Trophoblast cell (in vitro differentiated cells and primary cell): ENCODE measurements at regions not wholly inside any gene's neighbourhood (a gene's known extent, or its start where the extent isn't known, plus 50 kb on each side); places are given as distances from the start of the nearest gene placed in this dataset.

ENCODE experiments used
- DNase-seq, 2 donors: peaks; one replicate each; pipeline ENCODE4 v3.0.0-alpha.2; 2016
- H2AFZ ChIP-seq: 2 replicates; pipeline ENCODE4 v1.6.1; 2013; ENCODE audit warnings: low read length, moderate library complexity, mild to moderate bottlenecking; ENCODE audit not compliant: insufficient read depth, poor library complexity
- H2AK5ac ChIP-seq: 2 replicates; pipeline ENCODE4 v1.6.1; 2013; ENCODE audit warnings: mild to moderate bottlenecking, low read length
- H2BK120ac ChIP-seq: 2 replicates; pipeline ENCODE4 v1.6.1; 2013; ENCODE audit warnings: low read length, mild to moderate bottlenecking, moderate library complexity; ENCODE audit not compliant: insufficient read depth, poor library complexity
- H2BK12ac ChIP-seq: 2 replicates; pipeline ENCODE4 v1.6.1; 2013; ENCODE audit warnings: mild to moderate bottlenecking, low read length, moderate library complexity
- H2BK5ac ChIP-seq: 2 replicates; pipeline ENCODE4 v1.6.1; 2013; ENCODE audit warnings: low read length, low read depth, moderate library complexity, mild to moderate bottlenecking; ENCODE audit not compliant: poor library complexity
- H3K14ac ChIP-seq: 2 replicates; pipeline ENCODE4 v1.6.1; 2013; ENCODE audit warnings: mild to moderate bottlenecking, low read length
- H3K18ac ChIP-seq: 2 replicates; pipeline ENCODE4 v1.6.1; 2013; ENCODE audit warnings: mild to moderate bottlenecking, low read length
- H3K23ac ChIP-seq: 2 replicates; pipeline ENCODE4 v1.6.1; 2013; ENCODE audit warnings: low read length
- H3K27ac ChIP-seq: 2 replicates; pipeline ENCODE4 v1.5.1; 2013; ENCODE audit warnings: low read depth, mild to moderate bottlenecking, inconsistent platforms, low read length, moderate library complexity
- H3K27me3 ChIP-seq: 2 replicates; pipeline ENCODE4 v1.6.1; 2013; ENCODE audit warnings: inconsistent platforms, mild to moderate bottlenecking, low read length, moderate library complexity; ENCODE audit not compliant: insufficient read depth
- H3K36me3 ChIP-seq, 2 experiments: 1 replicate in 1 of 2; 2 replicates in 1 of 2; pipeline ENCODE4 v1.6.1; 2013; ENCODE audit warnings: low read length in 2 of 2, mild to moderate bottlenecking in 2 of 2, moderate library complexity in 1 of 2; ENCODE audit not compliant: insufficient read depth in 2 of 2, control insufficient read depth in 1 of 2
- H3K4ac ChIP-seq: 2 replicates; pipeline ENCODE4 v1.6.1; 2013; ENCODE audit warnings: low read depth, mild to moderate bottlenecking, low read length, moderate library complexity
- H3K4me1 ChIP-seq, 2 experiments: 1 replicate in 1 of 2; 2 replicates in 1 of 2; pipeline ENCODE4 v1.6.1; 2013; ENCODE audit warnings: low read length in 2 of 2, mild to moderate bottlenecking in 2 of 2, moderate library complexity in 1 of 2; ENCODE audit not compliant: insufficient read depth in 2 of 2, control insufficient read depth in 1 of 2
- H3K4me2 ChIP-seq: 2 replicates; pipeline ENCODE4 v1.6.1; 2013; ENCODE audit warnings: inconsistent platforms, mild to moderate bottlenecking, low read length, moderate library complexity
- H3K4me3 ChIP-seq: 2 replicates; pipeline ENCODE4 v1.5.1; 2013; ENCODE audit warnings: mild to moderate bottlenecking, low read depth, low read length, inconsistent platforms
- H3K79me1 ChIP-seq: one replicate; pipeline ENCODE4 v1.6.1; 2013; ENCODE audit warnings: low read length
- H3K79me2 ChIP-seq: 2 replicates; pipeline ENCODE4 v1.6.1; 2013; ENCODE audit warnings: low read length, mild to moderate bottlenecking; ENCODE audit not compliant: control insufficient read depth, insufficient read depth, poor library complexity
- H3K9ac ChIP-seq: 2 replicates; pipeline ENCODE4 v1.6.1; 2013; ENCODE audit warnings: mild to moderate bottlenecking, low read length
- H3K9me3 ChIP-seq: 2 replicates; pipeline ENCODE4 v1.6.1; 2013; ENCODE audit warnings: low read depth, mild to moderate bottlenecking, control low read depth, inconsistent platforms, low read length; ENCODE audit not compliant: insufficient read depth
- H4K12ac ChIP-seq: 2 replicates; pipeline ENCODE4 v1.6.1; 2013; ENCODE audit warnings: low read depth, mild to moderate bottlenecking, low read length, moderate library complexity
- H4K8ac ChIP-seq: 2 replicates; pipeline ENCODE4 v1.6.1; 2013; ENCODE audit warnings: low read depth, mild to moderate bottlenecking, low read length, moderate library complexity
- H4K91ac ChIP-seq: one replicate; pipeline ENCODE4 v1.6.1; 2013; ENCODE audit warnings: low read depth, mild to moderate bottlenecking, low read length, moderate library complexity
- WGBS: extraction: QIAGEN DNeasy Blood & Tissue Kit; methylation state at CpG from one replicate; pipeline ENCODE4 v1.1.7; 2013; ENCODE audit warnings: missing lambda C conversion rate; ENCODE audit not compliant: insufficient read length, insufficient coverage; ENCODE audit errors: extremely low coverage; 5-methylcytosine and 5-hydroxymethylcytosine counted together

DNA sequence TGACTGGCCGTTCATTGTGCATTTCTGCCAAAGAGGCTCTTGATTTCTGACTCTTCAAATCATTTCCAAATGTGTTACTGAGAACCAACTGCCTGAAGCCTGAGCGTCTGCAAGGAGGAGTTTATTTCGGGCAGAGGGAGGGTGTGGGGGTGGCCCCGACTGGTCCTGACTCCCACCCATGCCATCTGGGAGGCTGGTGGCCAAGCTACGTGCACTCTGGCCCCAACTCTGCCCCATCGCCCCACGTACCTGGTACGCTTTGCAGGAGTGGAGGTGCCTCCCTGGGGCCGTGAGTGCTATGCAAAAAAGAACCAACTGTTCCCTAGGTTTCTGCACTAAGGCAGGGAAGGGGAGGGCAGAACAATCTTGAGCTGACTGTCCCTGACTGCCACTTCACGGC, 846.8 kb downstream of the BRD1 start:
- Histone ChIP-seq H3K4me1 (no peaks in the 10 kb centered on the region), H2BK120ac (no peak overlapping the region), H3K4me3 (no peak overlapping the region), H3K23ac (no peak overlapping the region), H3K79me2 (no peaks in the 10 kb centered on the region), H3K9me3 (peaks cover 7% of the 10 kb centered on the region), H3K9ac (no peak overlapping the region), H3K36me3 (no peaks in the 10 kb centered on the region), H3K18ac (no peak overlapping the region), H4K91ac (no peak overlapping the region), H3K14ac (no peak overlapping the region), H2AK5ac (no peak overlapping the region), H2BK5ac (no peak overlapping the region), H3K4me2 (no peak overlapping the region), H3K27ac (no peak overlapping the region), H4K8ac (no peak overlapping the region), H3K27me3 (no peaks in the 10 kb centered on the region), H4K12ac (no peak overlapping the region), H3K79me1 (no peaks in the 10 kb centered on the region), H3K4ac (no peak overlapping the region), H2AFZ (no peak overlapping the region), H2BK12ac (no peak overlapping the region)
- no CpG with 5 or more reads among the region's 10 CpGs for WGBS
- DNase-seq: no peak

DNA sequence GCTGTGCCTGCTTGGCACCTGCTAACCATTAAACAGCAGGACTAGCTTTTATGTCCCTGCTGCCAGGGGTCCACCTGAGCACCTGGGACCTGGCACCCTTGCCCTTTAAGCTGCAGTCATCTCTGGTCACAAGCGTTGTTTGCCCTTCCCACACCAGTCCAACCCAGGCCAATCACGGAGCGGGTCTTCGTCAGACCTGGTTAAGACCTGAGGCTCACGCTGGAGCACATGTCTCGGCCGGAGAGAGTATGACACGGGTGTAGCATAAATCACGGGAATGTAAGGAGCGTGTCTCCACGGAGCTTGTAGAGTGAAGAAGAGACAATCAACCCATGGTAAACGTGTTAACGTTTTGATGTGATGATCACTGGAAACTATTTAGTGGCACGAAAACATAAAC, 847.3 kb downstream of the BRD1 start:
- Histone ChIP-seq H3K23ac (no peak overlapping the region), H2AFZ (no peak overlapping the region), H3K4me1 (no peaks in the 10 kb centered on the region), H4K91ac (no peak overlapping the region), H2BK12ac (no peak overlapping the region), H3K4me3 (no peak overlapping the region), H3K18ac (no peak overlapping the region), H2BK120ac (no peak overlapping the region), H4K8ac (no peak overlapping the region), H2BK5ac (no peak overlapping the region), H3K9ac (no peak overlapping the region), H3K27me3 (no peaks in the 10 kb centered on the region), H3K14ac (no peak overlapping the region), H3K4me2 (no peak overlapping the region), H3K36me3 (no peaks in the 10 kb centered on the region), H3K79me2 (no peaks in the 10 kb centered on the region), H3K9me3 (peaks cover 7% of the 10 kb centered on the region), H4K12ac (no peak overlapping the region), H2AK5ac (no peak overlapping the region), H3K79me1 (no peaks in the 10 kb centered on the region), H3K27ac (no peak overlapping the region), H3K4ac (no peak overlapping the region)
- no peak for DNase-seq
- WGBS: no CpG with 5 or more reads among the region's 14 CpGs

DNA sequence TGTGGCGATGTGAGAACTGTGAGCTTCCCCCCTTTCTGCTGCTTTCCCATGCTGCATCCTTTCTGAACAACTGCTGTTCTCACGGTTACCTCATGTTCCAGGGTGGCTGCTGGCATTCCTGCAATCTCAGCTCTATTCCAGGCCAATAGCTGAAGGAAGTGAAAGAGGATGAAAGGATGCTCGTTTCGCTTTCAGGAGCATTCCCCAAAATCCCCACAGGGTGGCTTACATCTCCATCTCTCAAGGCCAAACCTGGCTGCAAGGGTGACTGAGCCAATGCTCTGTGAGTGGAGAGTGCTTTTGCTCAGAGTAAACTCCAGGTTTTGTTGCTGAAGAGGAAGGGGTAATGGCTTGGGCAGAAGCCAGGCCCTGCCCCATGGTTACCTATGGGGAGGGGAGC, 848.2 kb downstream of the BRD1 start:
- no peak overlapping the region for H3K4ac ChIP-seq
- H2BK5ac ChIP-seq: no peak overlapping the region
- H3K9me3 ChIP-seq: peaks cover 3% of the 10 kb centered on the region
- H3K4me1 ChIP-seq: no peaks in the 10 kb centered on the region
- H2BK120ac ChIP-seq: no peak overlapping the region
- no peaks in the 10 kb centered on the region for H3K27me3 ChIP-seq
- no peak overlapping the region for H4K91ac ChIP-seq
- H3K4me2 ChIP-seq: no peak overlapping the region
- WGBS: no CpG with 5 or more reads among the region's 4 CpGs
- H3K4me3 ChIP-seq: no peak overlapping the region
- H3K27ac ChIP-seq: no peak overlapping the region
- no peak overlapping the region for H4K8ac ChIP-seq
- no peak overlapping the region for H2AK5ac ChIP-seq
- H3K79me2 ChIP-seq: no peaks in the 10 kb centered on the region
- no peak overlapping the region for H3K14ac ChIP-seq
- no peaks in the 10 kb centered on the region for H3K79me1 ChIP-seq
- no peak overlapping the region for H3K23ac ChIP-seq
- DNase-seq: peak in 1 of 2 donors; percentile 10
- no peak overlapping the region for H3K18ac ChIP-seq
- no peaks in the 10 kb centered on the region for H3K36me3 ChIP-seq
- H4K12ac ChIP-seq: no peak overlapping the region
- no peak overlapping the region for H2BK12ac ChIP-seq
- no peak overlapping the region for H3K9ac ChIP-seq
- no peak overlapping the region for H2AFZ ChIP-seq

DNA sequence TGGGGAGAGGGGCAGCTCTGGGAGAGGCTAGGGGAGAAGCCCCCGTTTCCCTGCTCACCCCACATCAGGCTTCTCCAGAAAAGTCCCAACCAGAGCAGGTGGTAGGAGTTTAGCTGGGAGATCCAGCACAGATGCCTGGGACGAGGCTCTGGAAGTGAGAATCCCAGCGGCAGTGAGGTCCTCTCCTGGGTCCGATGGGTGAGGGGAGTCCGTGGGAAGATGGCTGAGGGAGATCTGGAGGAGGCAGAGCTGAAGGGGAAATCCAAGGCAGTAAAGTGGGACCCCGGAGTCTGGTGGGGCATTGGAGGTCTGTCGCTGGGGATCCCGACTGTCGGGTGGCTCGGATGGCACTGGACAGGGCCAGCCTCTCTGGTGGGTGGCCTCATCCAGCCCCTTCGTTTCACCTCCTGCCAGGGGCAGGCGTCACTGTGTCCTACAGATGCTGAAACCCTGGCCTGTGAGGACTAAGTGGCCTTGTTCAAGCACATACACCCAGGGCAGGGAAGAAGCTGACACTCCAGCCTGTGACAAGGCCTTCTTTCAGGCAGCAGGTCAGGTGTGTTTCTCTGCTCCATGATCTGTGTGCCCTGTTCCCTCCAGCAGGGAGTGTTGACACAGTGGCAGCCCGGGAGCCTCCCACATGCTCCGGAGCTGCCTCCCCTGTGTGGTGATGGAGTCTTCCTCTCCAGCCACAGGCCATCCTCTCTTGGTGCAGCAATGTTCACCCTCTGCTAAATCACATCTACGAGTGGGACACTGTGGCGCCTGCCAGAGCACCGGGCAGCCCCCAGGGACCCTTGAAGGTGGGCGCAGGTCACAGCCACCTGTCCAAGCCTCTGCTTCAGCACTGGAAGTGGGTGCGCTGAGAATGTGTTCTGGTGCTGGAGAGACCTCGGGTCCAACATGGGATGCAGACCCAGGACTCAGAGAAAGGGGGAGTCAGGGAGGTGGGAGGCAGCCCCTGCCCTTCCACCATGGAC, 850.8 kb downstream of the BRD1 start:
- Histone ChIP-seq H2BK5ac (no peak overlapping the region), H3K27ac (no peak overlapping the region), H2BK12ac (no peak overlapping the region), H3K79me2 (no peaks in the 10 kb centered on the region), H4K12ac (no peak overlapping the region), H3K4ac (no peak overlapping the region), H4K91ac (no peak overlapping the region), H3K79me1 (no peaks in the 10 kb centered on the region), H3K4me2 (no peak overlapping the region), H2BK120ac (no peak overlapping the region), H3K18ac (no peak overlapping the region), H3K27me3 (no peaks in the 10 kb centered on the region), H3K23ac (no peak overlapping the region), H3K14ac (no peak overlapping the region), H4K8ac (no peak overlapping the region), H3K9me3 (peaks cover 3% of the 10 kb centered on the region), H3K36me3 (no peaks in the 10 kb centered on the region), H3K4me3 (peak overlapping the region; percentile 39), H2AFZ (no peak overlapping the region), H3K9ac (no peak overlapping the region), H2AK5ac (no peak overlapping the region), H3K4me1 (no peaks in the 10 kb centered on the region)
- no CpG with 5 or more reads among the region's 20 CpGs for WGBS
- no peak for DNase-seq
